GM18502 (cell line): ENCODE measurements at regions not wholly inside any gene's neighbourhood (a gene's known extent, or its start where the extent isn't known, plus 50 kb on each side); places are given as distances from the start of the nearest gene placed in this dataset.

Experiments used
- ATAC-seq: cut with Tn5 transposase; IDR thresholded peaks from one replicate; pipeline ENCODE4 v1.9.1; 2021; ENCODE audit warnings: mild to moderate bottlenecking; ENCODE audit not compliant: unreplicated experiment, poor library complexity

DNA sequence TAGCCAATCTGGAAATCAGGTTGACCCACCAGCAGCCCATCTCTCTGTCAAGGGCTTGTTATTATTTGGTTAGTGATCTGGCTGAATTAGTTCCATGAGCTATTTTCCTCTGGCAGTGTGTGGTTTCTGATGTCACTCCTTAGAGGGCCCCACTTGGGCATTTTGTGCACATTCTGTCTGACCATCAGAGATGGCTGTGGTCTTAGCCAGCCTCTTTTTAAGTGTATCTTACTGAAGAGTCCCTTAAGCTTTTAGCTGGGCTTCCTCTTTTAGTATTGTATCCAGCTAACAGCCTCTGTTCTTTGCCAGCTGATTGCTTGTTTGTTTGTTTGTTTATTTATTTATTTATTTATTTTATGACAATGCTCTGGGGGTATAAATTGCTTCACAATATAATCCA lies 951.1 kb upstream of the CNTNAP5 start:
- no peak for ATAC-seq

DNA sequence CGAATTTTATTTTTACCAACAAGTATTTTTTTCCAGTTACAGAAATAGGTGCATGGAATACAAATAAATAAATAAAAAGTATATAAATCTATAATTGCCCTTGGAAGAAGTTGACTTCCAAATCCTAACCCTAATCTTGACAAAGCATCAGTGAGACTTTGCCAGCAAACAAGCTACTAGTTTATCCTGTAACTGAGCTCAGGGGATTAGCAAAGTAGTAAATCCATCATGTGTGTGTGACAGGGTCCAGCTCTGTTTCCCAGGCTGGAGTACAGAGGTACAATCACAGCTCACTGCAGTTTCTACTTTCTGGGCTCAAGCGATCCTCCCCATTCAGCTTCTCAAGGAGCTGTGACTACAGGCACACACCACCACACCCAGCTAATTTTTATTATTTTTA lies 948.0 kb upstream of the CNTNAP5 start:
- no peak for ATAC-seq

DNA sequence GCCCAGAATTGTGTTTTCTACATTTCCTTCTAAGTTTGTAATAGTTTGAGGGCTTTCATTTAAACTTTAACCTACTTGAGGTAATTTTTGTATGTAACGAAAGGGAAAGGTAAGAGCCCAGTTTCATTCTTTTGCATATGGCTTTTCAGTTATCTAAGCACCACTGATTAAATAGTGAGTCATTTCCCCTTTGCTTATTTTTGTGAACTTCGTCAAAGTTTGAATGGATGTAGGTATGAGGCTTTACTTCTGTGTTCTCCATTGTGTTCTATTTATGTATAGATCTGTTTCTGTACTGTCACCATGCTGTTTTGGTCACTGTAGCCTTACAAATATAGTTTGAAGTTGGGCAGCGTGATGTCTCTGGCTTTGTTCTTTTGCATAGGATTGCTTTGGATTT lies 944.8 kb upstream of the CNTNAP5 start:
- ATAC-seq: no peak

DNA sequence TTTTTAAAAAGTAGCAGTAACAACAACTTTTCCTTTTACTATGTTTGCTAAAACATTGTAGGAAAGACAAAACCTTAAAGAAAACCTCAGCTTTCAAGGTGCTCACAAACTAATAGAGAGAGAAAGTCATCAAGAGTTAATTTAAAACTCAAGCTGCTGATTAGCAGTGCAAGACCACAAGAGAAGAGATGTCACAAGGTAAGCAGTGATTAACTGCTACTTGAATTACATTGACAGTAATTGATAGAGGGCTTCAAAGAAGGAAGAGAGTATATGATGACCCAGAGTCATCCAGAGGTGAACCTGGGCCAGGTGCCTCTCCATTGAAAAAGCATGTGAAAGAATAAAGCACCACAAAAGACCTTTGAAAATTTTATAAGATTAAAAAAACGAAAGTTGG lies 939.6 kb upstream of the CNTNAP5 start:
- ATAC-seq: no peak

DNA sequence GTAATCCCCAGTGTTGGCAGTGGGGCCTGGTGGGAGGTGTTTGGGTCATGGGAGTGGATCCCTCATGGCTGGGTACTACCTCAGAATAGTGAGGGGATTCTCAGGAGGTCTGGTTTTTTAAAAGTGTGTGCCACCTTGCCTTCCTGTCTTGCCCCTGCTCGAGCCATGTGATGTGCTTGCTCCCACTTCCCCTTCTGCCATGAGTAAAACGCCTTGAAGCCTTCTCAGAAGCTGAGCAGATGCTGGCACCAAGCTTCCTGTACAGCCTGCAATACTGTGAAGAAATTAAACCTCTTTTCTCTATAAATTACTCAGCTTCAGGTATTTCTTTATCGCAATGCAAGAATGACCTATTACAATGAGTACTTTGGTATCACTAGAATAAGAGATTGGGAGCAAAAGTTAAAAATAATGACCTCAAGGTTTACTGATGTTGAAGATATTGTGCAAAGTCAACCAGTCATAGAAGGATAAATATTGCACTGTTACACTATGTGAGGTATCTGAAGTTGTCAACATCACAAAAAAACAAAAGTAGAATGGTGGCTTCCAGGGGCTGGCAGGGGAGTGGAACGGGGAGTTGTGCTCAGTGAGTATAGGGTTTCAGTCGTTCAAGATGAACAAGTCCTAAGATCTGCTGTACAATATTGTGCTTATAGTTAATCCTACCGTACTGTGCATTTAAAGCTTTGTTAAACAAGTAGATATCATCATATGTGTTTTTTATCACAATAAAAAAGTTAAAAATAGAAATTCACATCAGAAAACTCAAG lies 938.3 kb upstream of the CNTNAP5 start:
- no peak for ATAC-seq

DNA sequence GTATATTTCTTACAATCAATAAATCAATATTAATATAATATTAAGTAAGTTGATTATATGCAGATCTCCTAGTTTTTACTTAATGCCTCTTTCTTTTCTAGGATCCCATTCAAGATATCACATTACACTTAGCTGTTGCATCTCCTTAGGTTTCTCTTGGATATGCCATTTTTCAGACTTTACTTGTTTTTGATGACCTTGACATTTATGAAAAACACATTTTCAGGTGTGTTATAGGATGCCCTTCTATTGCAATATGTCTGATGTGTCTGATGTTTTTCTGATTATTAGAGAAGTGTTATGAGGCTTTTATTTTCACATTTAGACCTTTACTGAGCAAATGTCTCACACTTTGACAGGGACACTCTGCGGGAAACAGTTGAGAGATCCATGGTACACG lies 933.6 kb upstream of the CNTNAP5 start:
- no peak for ATAC-seq

DNA sequence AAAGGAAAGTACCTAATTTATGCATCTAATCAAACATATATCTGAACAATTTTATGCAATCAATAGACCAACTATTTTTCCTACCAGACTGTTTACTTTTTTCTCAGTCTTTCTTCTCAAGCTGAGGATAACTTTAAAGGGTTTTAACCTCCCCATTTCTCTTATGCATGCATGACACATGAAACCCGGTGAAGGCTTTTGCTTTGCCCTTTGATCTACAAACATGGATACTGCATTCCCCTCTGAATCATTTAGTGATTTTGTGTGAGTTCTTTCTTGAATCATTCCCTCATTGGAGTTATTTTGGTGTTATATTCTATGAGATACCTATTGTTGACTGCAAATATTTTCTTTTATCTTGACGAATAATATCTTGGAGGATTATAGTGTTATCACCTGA lies 931.9 kb upstream of the CNTNAP5 start:
- no peak for ATAC-seq

DNA sequence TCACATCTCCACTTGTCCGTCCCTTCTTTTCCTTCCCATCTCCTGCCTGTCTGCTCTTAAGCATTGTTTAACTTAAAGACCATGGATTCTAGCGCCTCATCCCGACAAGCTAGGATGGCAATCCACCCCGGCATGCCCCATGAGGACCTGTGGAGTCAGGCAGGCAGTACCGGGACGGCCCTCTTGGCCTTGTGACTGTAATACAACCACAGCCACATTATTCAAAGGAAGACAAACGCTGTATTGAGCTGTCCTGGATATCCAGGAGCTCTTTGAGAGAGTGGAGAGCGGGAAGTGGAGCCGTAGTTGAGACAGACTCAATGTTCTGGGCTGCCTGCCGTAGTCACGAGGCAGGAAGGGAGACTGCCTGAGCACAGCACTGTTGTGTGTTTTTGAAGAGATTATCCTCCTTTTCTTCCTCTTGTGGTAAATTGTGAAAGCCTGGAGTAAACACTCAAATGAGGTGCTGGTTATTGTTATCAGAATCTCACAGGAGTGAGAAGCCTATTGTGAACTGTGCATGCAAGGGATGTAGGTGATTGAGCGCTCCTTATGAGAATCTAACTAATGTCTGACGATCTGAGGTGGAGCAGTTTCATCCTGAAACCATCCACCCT lies 929.8 kb upstream of the CNTNAP5 start:
- no peak for ATAC-seq

DNA sequence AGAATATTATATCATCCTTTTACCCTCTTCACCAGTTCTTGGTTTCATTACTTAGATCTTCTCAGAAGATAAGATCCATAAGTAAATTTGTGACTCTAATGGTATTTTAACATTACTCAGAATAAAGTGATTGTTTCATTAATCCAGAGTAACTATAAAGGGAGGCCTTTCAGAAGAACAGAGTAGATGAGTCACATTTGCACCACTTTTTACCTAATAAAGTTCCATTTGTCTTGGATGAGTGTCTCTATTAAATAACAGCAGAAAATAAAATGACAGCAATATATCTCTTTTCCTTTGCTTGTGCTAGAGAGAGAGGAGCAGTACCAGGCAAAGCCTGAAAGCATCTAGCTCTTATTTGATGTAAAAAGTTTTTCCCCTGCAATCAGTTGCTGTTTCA lies 926.5 kb upstream of the CNTNAP5 start:
- ATAC-seq: no peak

DNA sequence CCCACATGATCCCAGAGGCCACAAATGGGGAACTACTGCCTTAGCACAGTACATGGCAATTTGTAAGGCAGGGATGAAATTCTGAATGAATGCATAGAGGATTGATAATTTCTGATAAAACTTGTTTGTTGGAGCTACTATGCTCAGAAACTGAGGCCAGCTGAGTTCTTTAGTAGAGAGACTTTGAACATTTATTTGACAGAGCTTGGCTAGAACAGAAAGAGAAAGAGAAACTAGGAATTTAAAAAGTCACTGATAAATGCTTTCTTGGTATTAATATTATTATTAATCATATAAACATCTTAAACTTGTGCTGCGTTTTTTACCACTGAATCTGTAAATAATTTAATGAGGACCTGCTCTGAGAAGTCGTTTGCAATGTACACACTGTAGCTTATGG lies 923.7 kb upstream of the CNTNAP5 start:
- no peak for ATAC-seq

DNA sequence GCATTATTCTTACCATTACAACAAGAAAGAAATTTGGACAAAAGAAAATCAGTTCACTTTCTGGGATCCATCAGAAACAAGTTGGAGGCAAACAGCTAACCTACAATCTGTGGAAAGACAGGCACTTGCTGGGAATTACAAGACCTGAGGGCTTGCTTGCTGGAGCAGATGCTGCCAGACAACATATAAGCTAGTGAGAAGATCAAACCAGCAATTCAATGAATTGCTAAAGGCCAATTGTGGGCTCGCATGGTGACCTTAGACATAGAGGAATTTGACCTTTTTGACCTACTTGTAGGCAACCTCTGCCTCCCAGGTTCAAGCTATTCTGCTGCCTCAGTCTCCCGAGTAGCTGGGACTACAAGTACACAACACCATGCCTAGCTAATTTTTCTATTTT lies 921.2 kb upstream of the CNTNAP5 start:
- no peak for ATAC-seq

DNA sequence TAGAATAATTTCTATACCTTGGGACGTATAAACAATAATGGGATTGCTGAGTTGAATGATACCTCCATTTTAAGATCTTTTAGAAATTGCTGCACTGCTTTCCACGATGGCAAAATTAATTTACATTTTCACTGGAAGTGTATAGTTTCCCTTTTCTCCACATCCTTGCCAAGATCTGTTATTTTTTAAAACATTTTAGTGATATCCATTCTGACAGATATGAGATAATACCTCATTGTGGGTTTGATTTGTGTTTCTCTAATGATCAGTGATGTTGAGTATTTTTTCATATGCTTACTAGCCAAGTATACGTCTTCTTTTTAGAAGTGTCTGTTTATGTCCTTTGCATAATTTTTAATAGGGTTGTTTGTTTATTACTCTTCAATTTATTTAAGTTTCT lies 908.5 kb upstream of the CNTNAP5 start:
- ATAC-seq: no peak

DNA sequence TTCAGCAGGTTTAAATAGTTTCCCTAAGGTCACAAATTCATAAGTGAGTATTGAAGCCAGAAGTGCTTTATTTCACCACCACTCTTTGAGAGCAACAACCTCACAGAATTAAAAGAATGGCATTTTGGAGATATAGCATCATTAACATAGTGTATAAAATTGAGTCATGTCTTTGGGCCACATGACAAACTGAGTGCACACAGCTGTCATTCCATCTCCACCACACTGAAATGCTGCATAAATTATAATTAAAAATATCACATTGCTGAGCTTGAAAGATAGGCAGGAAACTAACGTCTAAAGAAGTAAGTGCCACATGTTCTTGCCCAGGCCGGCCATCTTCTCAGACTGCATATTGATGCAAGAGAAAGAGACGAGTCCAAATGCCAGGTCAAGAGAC lies 897.9 kb upstream of the CNTNAP5 start:
- no peak for ATAC-seq

DNA sequence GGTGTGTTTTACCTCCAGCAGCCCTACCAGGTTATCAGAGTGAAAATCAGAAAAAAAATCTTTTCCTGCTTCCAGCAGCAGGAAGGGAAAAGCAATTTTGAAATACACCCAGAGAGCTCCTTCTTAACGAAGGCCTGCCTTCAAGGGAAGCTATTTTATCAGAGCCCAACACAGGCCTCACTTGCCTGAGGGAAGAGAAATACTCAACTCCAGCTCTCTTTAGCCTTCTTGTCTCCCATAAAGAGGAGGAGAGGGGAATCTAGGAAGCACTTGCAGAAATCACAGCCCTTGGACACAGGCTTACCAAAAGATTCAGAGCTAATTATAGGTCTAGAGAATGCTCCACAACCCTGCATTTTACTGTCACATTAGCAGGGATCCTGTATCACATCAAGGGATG lies 896.1 kb upstream of the CNTNAP5 start:
- ATAC-seq: no peak

DNA sequence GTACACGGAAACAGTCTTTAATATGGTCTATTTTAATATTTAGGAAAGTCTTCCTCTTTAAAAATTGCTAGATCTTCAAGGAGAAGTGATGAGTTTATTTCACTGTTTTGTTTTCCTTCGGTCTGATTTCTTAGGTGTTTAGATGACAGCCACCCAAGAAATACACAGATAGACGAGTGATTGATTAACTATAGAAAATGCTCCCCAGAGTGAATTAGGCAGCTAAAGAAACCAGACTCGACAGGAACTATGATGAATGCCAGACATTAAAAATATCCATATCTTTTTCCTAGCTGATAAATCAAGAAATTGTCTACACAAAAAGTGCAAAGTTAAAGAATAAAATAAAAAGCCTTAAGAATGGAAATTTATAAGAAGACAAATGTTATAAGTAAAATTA lies 888.7 kb upstream of the CNTNAP5 start:
- no peak for ATAC-seq

DNA sequence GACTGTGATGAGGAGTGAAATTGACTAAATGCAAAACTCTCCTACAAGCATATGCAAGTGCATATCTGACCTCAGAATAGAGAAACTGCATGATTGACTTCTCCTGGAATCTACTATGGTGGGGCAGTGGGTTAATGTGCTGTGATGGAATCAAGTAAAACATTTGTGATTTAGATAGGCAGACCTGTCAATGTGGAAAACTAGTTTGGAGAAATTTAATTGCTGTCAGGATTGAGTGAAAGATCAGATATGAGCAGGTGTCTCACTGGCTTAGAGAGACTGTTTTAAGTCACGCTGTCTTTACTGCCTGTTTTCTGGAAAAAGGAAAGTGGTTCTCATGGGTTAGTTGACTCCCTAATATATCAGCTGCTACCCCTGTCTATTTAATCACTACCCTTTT lies 881.0 kb upstream of the CNTNAP5 start:
- ATAC-seq: no peak

DNA sequence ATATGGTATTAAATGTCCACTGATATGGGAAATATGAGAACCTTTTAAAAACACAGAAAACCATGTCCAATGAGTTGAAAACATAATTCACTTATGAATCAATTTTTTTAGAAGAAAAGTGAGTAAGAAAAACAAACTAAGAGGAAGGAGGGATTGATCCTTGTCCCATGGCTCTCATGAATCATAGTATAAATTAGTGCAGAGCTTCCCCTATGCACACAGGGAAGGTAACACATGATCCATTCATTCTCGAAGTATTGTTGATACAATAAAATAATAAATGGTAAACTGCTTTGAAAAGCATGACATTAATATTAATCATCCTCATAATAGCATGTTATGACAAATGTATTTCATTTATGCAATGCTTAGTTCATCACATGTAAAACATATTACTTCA lies 872.0 kb upstream of the CNTNAP5 start:
- no peak for ATAC-seq

DNA sequence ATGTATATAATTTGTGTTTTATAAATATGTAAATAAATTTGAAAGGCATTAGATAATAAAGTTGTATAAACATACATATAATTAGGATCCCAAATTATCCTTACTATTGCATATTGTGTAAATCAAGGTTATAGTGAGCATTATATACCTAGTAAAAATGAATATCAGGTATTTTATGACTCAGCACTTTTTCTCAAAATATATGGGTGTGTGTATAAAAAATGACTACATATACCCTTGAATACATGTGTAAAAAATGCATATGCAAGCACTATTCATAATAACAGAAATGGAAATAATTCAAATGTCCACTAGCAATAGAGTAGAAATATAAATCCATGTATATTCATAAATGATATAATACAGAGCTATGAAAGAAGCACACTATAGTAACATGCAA lies 870.9 kb upstream of the CNTNAP5 start:
- no peak for ATAC-seq

DNA sequence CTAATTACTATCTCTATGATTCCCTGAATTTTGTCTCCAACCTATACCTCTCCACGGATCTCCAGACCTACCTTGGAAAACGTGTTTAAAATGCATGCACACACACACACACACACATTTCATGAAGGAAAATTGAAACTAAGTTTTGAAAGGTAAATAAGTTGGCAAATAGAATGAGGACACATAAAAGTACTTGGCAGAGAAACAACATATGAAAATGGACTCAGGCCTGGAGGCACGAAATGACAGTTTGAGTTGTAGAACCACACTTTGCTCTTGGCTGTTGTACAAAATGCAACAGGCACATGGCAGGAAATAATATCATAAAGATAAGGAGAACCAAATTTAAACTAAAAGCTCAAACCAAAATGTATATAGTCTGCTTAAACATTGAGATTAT lies 868.1 kb upstream of the CNTNAP5 start:
- ATAC-seq: no peak

DNA sequence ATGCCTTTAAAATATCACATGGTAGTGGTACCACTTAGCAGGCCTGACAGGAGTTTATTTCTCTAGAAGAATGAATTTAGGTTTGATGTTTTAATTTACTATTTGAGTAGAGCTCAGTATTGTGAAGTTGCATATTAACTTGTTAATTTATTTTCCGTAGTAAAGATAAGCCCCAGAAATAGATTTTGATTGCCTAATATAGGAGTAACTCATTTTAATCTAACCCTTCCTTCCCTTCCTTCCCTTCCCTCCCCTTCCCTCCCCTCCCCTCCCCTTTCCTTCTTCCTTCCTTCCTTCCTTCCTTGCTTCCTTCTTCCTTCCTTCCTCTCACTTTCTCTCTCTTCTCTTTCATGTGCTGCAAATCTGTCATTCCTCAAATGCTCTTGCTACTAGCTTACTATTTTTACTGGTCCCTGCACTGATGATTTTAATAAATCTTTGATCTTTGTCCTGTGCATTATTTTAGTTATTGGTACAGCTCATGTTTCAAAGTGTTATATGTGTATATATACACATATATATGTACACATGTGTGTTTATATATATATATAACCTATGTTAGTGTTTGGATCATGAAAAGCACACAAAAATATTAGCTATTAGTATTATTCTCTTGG lies 862.6 kb upstream of the CNTNAP5 start:
- ATAC-seq: no peak

DNA sequence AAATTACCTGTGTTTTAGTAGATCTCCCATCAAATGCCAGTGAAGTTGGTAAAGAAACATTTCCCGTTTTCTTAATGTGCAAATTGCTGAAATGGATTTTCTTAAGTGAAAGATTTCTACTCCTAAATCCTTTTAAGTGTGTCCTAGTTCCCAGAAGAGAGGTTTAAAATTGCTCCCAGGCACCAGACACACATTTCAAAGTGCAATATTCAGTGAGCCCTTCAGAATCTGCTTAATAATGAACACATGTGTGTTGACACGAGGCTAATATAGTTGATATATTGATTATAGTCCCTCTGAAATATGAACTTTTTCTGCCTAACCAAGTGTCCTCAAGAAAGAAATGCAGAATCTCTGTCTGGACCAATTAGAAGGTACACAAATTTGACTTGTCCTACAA lies 861.7 kb upstream of the CNTNAP5 start:
- ATAC-seq: no peak

DNA sequence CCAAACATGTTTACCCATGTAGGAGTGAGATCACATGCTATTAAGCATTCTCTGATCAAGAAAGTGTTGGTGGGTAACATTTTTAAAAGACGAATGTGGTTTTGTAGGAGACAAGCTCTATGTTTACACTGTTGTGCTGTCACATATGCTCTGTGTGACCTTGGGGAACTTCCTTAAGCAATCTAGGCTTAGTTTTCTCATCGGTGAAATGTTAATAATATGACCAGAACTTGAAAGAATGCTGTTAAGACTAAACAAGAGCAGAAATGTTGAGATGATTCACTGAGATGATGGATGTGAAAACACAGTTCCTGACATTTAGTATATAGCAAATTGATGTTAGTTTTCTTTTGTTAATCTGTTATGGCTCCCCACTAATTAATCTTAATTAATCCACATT lies 860.9 kb upstream of the CNTNAP5 start:
- no peak for ATAC-seq
